COLO668 (cell line): ENCODE measurements at regions not wholly inside any gene's neighbourhood (a gene's known extent, or its start where the extent isn't known, plus 50 kb on each side); places are given as distances from the start of the nearest gene placed in this dataset.

ENCODE experiments used
- DNase-seq: peaks from one replicate; lab custom pipeline; 2025; ENCODE audit not compliant: unreplicated experiment; lab: John Stamatoyannopoulos, UW

- no peak for DNase-seq
Measured at GRCh38 chr9:120138955-120139354, 441.0 kb downstream of the CDK5RAP2 start.

- no peak for DNase-seq
Measured at GRCh38 chr9:120137186-120137840, 442.7 kb downstream of the CDK5RAP2 start.

- no peak for DNase-seq
Measured at GRCh38 chr9:120136696-120137095, 443.3 kb downstream of the CDK5RAP2 start.

DNA sequence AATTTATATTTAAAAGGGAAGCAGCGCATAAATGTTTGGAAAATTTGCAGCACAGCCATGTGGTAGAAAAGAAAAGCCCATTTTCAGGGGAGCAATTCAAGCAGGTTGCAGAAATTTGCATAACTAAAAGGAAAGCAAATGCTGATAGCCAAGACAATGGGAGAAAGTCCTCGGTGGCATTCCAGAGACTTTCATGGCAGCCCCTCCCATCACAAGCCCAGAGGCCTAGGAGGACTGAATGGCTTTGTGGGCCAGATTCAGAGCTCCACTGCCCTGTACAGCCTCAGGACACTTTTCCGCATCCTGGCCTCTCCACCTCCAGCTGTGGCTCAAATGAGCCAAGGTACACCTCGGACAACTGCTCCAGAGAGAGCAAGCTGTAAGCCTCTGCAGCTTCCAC, 462.9 kb downstream of the CDK5RAP2 start:
- no peak for DNase-seq

DNA sequence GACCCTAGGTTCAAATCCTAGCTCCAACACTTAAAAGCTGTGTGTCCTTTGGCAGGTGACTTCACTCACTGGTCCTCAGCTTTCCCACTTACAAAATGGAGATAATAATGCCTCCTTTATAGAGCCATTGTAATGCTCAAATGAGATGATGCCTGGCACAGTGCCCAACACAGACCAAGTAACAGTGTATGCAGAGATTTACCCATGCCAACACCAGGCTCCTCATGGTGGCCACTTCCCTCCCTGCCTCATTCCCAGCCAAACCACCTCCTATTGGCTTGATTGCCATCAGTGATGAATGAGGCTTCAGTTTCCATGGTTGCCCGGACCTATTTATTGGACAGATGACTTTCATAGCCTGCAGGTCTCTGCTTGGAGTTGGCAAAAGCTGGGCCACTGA, 469.4 kb downstream of the CDK5RAP2 start:
- peak; percentile 15 for DNase-seq

DNA sequence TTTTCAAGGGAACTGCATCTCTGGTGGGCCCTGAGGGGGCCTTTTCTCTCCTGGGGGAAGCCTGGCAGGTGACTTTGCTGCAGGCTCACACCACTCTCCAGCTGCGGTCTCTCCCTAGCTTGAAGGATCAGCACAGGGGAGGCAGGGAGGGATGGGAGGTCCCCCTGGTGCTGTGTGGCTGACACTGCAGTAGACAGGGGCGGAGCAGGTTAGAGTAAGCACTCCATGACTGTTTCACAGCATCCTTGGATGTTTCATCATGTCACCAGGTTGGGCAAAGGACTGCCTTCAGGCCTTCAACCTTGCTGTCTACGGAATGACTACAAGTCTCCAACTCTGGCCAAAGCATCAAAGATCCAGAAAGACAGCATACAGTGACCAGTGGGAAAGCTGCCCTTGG, 470.7 kb downstream of the CDK5RAP2 start:
- DNase-seq = peak; percentile 11

DNA sequence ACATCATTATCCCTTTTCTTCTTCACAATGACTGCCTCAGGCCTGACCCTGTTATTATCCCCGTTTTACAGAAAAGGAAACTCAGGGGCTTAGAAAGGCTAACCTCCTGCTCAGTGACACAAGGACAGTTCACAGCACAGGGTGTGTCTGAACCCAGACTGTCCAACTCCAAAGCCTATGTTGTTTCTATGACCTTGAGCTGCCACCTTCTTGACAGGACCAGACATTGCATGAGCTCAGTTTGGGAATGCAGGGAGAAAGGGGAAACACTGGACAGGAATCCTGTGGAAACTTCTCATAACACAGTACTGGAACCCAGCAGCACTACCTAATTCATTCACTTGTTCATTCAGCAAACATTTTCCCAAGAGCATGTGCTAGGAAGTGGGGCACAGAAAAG, 472.8 kb downstream of the CDK5RAP2 start:
- DNase-seq = no peak

- no peak for DNase-seq
Measured at GRCh38 chr9:120104771-120105170, 475.2 kb downstream of the CDK5RAP2 start.

DNA sequence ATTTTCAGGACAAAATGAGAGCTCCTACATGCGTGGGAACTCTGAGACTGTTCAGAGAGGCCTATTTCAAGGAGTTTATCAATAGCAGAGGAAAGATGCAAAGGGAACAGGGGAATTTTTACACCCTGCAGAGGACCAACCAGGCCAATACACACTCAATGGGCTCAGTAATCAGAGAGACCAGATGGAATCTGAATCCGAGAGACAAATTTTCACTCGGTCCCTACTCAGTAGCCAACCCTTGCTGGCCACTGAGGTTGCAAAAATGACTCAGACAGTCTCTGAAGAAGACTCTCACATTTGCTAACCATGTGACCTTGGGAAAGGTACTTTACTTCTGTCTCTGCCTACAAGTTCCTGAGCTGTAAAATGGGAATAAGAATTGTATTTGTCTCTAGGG, 479.4 kb downstream of the CDK5RAP2 start:
- DNase-seq = no peak

- no peak for DNase-seq
Measured at GRCh38 chr9:120099065-120099464, 480.9 kb downstream of the CDK5RAP2 start.

DNA sequence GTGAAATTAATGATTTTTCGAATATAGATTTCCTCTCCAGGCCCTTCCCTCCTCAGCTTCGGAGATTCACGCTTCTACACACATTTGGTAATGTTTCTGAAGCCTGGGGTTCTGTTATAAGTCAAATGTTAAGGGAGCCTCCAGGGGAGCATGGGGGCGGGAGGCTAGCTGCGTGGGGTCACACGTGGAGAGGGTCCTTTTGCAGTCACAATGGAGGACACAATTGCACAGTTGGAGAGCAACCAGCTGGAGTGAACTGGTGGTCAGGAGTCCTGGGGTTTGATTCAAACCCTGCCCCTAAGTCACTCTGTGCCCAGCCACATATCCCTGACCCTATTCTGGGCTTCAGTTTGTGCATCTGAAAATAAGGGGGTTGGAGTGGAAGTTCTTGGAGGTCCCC, 481.4 kb downstream of the CDK5RAP2 start:
- DNase-seq = no peak

GRCh38 chr9:120091206-120091605, 488.8 kb downstream of the CDK5RAP2 start:
- DNase-seq = no peak

GRCh38 chr9:120080849-120081248, 499.1 kb downstream of the CDK5RAP2 start:
- DNase-seq = peak; percentile 51

- no peak for DNase-seq
Measured at GRCh38 chr9:120078112-120078511, 501.9 kb downstream of the CDK5RAP2 start.

DNA sequence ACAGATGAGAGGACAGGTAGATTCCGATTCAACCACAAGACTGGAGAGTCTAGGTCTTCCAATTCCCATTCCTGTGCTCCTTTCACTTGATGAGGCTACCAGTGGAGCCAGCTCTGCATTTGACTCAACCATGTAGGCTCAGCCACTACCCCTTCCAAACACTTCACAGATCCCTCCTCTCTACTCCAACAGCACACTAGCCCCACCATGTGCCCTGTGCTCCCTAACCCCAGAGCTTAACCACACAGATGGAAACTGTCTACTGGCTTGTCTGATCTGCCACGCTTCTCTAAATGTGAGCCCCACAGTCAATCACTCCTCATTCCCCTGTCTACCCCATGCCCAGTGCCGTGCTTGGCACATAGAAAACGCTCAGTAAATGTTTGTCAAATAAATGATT, 508.2 kb downstream of the CDK5RAP2 start:
- DNase-seq = no peak

DNA sequence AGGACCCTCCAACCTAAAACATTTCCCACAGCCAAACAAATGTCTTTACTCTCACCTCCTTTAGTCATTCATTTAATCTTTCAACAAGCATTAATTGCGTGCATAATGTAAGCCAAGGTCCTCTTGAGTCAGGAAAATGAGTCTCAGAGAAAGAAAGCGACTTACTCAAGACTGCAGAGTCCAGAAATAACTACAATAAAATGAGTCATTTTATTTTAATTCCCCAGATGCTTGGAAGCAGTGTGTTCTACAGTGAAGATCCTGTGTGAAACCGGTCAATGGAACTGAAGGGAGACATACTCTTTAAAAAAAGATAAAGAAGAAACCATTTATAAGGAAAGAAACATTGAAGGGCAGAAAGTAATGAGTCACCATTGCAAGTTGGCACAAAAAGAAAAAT, 513.7 kb downstream of the CDK5RAP2 start:
- no peak for DNase-seq

DNA sequence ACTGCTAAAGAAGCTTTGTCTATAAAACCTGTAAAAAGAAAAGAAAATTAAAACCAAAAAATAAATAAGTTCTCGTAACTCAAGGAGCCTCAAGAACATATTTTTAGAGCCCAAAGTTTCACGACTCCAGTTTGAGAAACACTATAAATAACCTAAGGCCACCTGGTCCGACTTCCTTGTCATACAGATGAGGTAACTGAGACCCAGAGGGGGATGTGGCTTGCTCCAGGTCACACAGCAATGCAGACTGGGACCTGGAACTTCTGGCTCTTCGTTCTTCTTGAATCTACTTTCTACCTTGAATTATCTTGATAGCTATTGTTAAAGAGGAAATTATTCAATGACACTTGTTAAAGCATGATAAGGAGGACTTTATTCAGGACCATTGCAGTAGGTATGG, 514.8 kb downstream of the CDK5RAP2 start:
- no peak for DNase-seq

- DNase-seq = no peak
Measured at GRCh38 chr9:120045011-120045410, 535.0 kb downstream of the CDK5RAP2 start.

DNA sequence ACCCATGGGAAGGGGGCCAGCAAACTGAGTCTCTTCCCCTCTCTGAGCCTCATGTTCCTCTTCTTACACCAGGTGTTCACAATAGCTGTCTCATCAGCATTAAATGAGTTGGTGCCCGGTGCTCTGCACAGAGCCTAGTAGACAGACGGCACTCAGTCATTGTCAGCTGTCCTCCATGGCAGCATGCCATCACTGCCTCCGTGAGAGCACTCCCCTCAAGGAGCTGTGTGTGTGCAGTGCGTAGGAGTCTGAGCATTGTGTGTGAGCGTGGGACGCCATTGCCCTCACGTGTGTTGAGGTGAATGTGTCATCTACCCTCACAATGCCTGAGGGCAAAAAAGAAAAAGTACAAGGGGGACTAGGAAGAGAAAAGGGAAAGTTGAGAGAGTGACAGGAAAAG, 536.5 kb downstream of the CDK5RAP2 start:
- peak; percentile 23 for DNase-seq

GRCh38 chr9:120040896-120041295, 539.1 kb downstream of the CDK5RAP2 start:
- no peak for DNase-seq

- no peak for DNase-seq
Measured at GRCh38 chr9:120038342-120038741, 541.6 kb downstream of the CDK5RAP2 start.

DNA sequence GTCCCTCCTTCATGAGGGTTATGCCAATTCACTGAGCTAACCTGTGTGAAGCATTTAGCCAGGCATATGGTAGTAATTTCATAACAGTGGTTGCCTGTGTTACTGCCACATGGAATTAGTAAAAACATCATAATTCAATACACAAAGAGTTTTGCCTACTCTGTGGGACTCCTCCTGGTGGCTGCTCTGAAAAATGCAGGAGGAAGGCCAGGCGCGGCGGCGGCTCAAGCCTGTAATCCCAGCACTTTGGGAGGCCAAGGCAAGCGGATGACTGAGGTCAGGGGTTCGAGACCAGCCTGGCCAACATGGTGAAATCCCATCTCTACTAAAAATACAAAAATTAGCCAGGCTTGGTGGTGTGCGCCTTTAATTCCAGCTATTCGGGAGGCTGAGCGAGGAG, 547.3 kb downstream of the CDK5RAP2 start:
- DNase-seq = no peak

DNA sequence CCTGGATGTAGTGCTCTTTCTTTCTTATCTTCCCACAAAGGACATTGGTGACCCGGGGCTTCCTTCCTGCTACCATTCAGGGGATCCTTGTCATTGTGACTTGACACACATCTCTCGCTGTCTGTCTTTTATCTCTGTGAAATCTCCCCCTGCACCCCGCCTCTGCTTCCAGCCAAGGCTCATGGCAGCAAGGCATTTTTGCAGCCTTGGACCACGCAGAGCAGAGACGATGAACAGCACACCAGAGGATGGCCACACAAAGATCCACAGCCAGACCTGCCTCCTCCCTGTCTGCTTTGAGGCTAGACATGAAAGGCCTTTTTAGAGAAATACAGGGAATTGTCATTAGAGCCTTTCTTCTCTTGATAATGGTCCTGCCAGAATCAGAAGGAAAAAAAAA, 549.1 kb downstream of the CDK5RAP2 start:
- DNase-seq = no peak
